GM19372 (cell line): ENCODE measurements at regions not wholly inside any gene's neighbourhood (a gene's known extent, or its start where the extent isn't known, plus 50 kb on each side); places are given as distances from the start of the nearest gene placed in this dataset.
"Not testable (repeated sequence)": the region's sequence is repeated elsewhere in the genome, so short reads cannot be mapped to it uniquely, and the experiment has no call there.

ENCODE experiments used
- ATAC-seq: cut with Tn5 transposase; IDR thresholded peaks from one replicate; pipeline ENCODE4 v1.9.1; 2021; ENCODE audit warnings: mild to moderate bottlenecking, low read depth, moderate library complexity; ENCODE audit not compliant: unreplicated experiment

DNA sequence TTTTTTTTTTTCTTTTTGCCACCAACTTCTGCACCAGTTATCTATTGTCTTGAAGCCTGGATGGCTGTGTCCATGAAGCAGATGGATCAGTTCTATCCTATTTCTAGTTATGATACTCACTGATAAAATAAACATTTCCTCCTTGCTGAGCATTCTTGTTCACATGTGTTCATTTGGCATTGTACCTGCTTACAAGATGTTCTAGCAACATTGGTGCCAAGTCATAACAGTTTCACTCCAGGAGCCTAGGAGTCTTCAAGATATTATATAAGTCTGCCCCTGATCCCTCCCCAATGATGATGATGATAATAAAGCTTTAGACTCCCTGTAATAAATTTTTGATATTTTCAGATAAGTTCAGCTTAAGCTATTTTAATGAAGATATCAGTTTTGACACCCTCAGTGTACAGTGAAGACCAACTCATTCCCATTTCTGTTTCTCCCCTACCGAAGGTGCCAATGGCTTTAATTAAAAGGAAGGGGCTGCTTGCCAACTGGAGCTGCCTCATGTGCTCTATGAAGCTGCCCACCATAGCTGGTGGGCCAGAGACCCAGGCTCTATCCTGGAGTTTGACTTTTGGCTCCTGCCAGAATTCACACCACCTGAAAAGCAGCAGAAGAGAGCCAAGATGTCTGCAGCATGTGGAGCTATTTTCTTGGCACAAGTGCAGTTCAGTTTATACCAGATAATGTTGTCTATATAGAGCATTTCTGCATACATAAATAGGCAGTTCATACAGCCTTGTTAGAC lies 265.4 kb upstream of the TET2 start:
- no peak for ATAC-seq

DNA sequence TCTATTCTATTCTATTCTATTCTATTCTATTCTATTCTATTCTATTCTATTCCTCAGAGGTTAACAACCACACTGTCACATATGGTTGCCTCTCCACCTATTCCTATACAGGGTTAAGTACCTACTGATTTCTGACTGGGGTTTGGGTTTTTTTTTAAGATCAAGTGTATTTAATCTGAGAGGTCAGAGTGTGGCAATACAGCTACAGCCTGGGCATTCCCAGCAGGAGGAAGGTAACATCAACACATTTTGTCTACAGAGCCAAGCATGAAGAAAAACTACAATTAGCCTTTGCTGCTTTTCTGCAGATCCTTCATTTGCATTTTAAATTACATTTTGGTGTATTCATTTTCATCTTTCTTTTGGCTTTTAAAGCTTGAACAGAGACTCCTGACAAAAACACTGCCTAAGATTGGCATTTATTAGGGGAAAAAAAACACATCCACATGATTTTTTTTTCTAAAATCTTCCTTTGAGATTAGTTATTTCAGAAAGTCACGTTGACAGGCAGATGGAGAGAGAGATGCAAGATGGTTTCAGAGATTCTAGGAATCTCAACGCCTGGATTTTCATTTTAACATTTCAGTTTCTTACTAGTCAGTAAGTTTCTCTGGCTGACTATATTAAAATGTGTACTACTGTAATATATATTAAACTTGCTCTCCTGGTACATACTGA lies 255.9 kb upstream of the TET2 start:
- no peak for ATAC-seq

DNA sequence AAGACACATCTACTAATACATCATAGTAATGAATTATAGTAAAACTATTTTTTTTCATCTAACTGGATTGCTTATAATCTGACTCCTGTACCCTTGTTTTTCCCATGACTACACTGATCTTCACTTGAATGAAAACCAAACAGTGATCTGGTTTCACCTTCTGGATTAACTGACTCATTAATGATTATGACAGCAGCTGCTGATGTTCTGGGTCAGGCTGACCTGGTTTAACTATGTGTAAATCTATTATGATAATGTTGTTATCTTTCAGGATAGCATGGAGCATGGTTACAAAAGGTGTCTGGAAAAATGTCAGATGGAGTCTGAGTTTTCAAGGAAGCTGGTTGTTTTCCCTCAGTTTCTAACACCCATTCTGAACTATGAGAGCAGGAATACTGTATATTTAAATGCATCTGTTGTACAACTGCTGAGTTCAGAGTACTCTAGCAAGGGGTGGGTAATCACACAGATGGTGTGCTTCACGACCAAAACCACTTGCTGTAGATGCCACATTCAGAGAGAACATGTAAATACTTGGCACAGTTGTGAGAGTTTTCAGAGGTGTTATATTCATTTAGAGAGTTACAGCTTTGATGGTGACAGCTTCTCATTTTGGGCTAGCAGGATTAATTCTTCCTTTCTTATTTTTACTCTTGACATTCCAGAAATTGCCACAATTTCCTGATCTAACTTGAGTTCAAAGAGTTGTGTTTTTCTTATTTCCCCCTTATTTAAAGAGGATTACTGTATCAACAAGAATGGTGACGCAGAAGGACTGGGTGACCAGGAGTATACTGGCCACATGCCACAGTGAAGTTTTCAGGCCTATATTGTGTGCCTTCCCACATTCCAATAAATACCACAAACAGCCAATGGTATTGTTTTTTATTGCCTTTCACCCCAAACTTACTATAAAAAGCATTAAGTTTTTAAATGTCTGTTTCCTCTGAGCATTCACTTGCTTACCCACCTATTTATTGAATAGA lies 249.7 kb upstream of the TET2 start:
- ATAC-seq: no peak

DNA sequence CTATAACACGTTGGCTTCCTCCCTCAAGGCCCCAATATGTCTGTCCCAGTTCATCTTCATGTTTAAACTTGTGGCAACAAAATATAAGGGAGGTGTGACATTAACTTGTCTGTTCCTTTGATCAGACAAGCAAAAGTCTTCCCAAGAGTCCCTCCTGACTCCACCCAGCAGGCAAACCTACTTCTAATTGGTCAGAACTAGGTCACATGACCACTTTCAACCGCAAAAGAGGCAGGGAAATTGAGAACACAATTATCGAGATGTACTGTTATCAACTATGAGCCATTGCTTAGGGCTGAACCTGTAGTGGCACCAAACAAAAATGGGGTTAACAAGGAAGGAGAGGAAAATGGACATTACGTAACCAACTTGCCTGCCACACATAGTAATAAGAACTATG lies 246.8 kb upstream of the TET2 start:
- ATAC-seq: no peak

DNA sequence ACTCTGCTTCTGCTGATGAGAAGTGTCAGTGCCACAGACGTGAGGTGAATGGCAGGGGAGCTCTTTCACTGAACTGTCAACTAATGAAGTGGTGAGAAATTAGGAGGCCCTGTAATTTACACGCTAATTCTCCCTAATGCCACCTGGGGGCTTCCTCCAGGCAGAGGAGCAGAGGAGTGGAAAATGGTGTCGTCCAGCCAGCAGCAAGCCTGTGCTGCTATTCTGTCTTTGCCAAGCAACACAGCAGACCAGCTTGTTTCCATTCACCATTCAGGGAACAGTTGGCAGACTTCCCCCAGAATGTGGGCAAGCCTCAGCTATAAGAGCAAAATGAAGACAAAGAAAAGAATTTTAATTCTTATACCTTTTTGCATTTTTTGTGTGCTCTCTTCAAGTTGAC lies 245.2 kb upstream of the TET2 start:
- ATAC-seq: no peak

DNA sequence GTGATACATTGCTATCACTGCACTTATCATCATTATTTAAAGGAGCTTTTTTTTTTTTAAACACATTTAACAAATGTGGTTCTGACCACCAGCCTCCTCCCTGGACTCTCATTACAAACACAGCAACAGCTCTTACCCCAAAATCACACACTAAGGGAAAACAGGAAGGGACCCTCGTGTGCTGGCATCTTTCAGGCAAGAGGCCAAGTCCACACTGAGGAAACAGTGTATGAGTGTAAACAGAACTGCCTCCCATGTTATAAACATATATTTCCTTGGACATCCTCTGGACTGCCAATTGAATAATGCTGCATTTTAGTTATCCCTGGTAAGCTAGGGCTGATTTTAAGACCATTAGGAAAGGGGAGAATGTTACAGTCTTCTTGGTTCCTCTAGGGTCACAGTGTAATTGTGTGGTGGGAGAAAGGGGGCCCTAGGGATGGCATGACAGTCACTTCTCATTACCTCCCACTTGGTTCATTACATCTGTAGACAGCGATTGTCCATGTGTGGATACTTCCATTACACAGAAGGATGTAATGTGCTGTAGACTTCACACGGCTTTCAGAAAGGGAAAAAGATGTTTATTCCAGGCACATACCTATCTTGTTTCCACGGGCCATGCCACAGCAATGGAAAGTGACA lies 244.6 kb upstream of the TET2 start:
- no peak for ATAC-seq

DNA sequence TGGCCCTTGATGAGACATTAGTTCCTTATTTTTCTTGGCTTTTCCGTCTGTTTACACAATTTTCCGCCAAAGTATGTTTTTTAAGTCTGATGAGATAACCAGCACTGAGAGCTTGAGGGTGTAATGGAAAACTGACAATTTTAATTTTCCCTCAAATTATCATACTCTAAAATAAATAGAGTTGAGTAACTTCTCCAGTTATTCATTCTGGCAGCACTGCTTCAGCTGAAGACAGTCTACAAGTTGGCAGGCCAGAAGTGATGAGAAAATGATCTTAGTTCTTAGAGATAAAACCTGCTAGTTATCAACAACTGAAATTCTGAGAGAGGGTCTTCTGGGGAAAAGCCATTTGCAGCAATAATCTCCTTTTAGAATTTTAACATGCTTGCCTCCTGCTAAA lies 241.6 kb upstream of the TET2 start:
- ATAC-seq: no peak

DNA sequence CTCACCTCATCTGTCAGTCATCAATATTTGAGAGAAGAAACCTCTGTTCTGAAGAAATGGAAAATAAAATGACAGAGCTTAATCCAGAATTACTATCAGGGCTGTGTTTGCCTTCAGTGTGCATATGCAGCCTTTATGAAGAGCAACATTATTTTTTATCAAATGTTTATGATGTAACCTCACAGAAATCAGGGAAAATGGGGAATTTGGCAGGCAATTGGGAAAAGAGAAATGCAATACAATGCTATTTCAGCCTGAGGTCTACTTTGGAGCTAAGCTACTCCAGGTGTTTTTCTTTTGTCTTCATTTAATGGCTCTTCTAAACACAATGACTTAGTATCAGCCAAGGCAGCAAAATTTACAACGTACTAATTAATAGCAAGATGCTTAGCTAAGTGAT lies 241.1 kb upstream of the TET2 start:
- no peak for ATAC-seq

DNA sequence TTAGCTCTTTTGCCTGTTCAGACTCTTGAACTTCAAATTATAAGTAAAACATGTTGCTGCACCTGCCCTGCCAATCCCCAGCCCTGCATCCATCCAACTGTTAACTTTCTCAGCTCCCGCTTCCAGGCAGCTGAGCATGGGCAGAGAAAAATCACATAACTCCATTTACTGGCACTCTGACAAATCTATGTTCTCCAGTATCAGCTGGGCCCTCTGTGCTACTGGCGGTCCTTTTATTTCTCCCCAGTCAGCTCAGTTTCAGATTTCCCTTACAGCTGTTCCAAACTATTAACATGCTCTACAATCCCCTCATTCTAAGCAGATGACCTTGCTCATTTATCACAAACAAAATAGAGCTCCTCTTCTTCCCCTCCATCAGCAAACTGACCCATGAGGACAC lies 240.4 kb upstream of the TET2 start:
- ATAC-seq: no peak

DNA sequence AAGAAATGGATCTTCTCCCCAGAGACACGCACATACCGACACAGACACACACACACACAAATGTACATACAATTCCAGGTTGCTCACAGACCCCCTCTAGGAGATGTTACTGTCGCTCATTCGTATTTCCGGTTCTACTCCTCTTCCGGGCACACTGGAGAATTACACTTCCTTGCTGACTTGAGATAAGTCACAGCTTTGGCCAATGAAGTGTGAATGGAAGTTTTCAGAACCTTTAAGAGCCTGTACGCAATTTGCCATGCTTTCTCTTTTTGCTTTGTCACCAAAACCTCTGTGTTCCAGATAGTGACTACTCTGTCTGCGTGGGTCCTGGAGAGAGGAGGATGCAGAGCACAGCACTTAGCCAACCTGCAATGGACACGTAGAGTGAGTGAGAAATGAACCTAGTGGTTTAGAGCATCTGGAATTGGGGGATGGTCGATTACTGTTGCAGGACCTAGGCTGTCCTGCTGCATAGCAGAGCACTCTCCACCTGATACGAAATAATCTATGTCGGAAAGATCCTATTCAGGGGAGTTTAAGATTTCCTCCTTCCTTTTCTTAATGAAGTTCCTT lies 239.5 kb upstream of the TET2 start:
- no peak for ATAC-seq

DNA sequence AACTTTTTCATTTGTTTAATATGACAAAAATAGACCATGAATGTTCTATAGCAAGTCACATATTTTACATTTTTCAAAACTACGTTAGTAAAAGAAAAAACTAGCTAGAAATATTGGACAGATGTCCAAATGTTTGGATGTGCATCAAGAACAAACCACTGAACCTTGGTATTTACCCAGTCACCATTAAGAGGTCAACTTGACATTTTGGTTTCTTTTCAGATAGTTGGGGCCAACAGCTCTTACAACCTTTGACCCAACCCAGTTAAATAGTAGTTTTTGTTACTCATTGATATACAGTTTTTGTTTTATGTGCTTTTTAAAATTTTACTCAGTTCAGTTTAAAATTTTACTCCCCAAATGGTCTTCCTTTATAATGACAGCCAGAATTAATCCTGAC lies 238.7 kb upstream of the TET2 start:
- ATAC-seq: no peak

DNA sequence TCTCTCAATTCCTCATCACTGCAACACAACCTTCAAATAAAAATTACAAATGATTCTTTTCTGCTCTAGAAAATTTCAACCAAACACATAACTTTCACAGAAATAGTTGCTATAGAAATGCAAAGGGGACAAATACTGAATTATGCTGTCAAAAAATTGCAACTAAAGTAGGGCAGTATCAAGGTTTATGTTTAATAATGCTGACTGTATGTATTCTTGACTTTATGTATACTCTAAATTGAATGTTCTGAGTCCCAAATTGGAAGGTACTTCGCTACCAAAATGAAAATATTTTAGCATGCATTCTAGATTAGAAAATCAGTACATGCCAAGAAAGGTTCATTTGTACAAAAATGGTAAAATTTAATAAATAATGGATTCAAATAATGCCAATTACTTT lies 237.3 kb upstream of the TET2 start:
- no peak for ATAC-seq

DNA sequence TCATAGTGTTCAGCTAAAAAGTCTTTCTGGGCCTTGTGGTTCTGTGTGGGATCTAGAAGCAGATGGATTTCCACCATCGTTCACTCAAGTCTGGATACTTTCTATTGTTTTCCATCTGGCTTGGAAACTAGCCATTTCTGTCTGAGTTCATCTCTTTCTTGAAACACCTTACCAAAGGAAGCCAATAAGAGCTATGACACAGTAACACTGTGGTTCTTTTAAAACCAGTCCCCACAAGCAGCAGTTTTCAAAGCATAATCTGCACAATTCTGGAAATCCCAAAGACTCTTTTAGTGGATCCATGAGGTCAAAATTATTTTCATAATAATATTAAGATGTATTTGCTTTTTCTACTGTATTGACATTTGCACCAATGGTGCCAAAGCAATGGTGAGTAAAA lies 234.2 kb upstream of the TET2 start:
- ATAC-seq: no peak

DNA sequence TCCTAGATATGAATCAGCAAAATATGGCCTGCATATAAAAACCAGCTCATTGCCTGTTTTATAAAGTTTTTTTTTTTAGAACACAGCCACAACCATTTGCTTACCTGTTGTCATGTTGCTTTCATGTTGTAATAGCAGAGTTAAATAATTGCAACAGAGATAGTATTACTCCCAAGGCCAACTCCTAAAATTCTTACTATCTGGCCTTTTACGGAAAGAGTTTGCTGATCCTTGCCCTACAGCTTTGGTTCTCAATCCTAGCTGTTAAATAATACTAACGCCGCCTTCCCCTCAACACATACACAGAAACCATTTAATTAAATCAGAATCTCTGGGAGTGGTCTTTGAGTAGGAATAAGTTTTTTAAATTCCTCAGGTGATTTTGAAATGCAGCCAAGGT lies 231.3 kb upstream of the TET2 start:
- no peak for ATAC-seq

DNA sequence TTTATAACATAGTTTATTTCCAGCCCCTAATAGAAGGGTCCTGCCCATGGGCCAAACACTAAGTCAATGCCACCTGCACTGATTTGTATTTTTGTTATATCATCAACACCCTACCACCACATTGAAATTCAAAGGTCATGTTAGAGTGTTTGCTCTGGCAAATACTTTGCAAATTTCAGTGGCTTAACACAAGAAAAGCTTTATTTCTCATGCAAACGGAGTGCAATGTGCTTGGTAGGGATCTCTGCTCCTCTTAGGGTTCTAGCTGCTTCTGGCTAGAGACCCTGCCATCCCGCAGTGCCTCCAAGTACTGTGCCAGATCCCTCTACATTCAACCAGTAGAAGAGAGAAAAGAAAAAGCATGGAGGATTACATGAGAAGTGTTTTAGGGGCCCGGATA lies 230.8 kb upstream of the TET2 start:
- ATAC-seq: no peak

DNA sequence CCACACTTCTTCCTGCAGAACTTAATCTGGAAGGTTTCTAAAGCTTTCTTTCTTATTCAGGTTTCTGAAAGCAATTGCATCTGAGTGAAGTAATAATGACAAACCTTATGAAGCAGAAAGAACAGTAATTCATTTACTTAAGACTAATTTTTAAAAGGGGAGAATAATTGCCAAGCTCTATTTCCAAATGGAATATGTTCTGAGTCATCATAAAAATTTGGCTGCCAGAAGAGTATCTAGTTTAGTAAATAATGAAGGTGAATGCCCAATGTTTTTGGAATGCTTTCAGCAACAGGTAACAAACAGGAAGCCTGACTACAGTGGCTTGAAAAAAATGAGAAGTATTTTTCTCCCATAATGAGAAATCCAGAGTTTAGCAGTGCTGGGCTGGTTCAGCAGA lies 227.3 kb upstream of the TET2 start:
- no peak for ATAC-seq

DNA sequence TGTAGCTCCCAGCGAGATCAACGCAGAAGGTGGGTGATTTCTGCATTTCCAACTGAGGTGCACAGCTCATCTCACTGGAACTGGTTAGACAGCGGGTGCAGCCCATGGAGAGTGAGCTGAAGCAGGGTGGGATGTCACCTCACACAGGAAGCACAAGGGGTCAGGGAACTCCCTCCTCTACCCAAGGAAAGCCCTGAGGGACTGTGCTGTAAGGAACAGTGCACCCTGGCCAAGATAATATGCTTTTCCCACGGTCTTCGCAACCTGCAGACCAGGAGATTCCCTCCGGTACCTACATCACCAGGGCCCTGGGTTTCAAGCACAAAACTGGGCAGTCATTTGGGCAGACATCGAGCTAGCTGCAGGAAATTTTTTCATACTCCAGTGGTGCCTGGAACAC lies 216.4 kb upstream of the TET2 start:
- ATAC-seq: no peak

DNA sequence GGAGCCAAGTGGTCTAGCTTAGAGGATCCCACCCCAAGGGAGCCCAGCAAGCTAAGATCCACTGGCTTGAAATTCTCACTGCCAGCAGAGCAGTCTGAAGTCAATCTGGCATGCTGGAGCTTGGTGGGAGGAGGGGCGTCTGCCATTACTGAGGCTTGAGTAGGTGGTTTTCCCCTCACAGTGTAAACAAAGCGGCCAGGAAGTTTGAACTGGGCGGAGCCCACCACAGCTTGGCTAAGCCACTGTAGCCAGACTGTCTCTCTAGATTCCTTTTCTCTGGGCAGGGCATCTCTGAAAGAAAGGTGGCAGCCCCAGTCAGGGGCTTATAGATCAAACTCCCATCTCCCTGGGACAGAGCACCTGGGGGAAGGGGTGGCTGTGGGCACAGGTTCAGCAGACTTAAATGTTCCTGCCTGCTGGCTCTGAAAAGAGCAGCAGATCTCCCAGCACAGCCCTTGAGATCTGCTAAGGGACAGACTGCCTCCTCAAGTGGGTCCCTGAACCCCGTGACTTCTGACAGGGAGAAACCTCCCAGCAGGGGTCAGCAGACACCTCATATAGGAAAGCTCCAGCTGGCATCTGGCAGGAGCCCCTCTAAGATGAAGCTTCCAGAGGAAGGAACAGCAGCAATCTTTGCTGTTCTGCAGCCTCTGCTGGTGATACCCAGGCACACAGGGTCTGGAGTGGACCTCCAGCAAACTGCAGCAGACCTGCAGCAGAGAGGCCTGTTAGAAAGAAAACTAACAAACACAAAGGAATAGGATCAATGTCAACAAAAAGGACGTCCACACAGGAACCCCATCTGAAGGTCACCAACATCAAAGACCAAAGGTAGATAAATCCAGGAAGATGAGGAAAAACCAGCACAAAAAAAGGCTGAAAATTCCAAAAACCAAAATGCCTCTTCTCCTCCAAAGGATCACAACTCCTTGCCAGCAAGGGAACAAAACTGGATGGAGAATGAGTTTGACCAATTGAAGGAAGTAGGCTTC lies 215.6 kb upstream of the TET2 start:
- ATAC-seq: not testable (repeated sequence)

DNA sequence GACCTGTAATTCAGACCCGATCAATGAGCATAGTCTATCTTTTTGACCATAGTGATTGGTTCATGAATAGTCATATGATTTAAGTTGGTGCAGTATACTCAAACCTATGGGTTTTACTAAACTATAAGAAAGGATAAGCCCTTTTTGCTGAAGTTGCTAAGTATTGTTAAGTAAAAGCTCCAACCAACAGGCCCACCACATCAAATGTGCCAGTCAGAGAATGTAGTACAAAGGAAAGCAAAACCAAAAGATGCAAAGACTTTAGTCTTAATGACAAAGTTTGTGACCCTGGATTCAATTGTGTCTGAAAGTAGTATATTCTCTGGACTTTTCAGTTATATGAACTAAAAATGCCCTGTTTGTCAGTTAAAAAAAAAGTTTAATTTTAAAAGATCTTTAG lies 208.1 kb upstream of the TET2 start:
- no peak for ATAC-seq
